ENCODE measurements at regions not wholly inside any gene's neighbourhood (a gene's known extent, or its start where the extent isn't known, plus 50 kb on each side); places are given as distances from the start of the nearest gene placed in this dataset.
A peak's percentile ranks its signal among the peaks of the same experiment; 100 is the strongest.
"Not testable (repeated sequence)": the region's sequence is repeated elsewhere in the genome, so short reads cannot be mapped to it uniquely, and the experiment has no call there.

DNA sequence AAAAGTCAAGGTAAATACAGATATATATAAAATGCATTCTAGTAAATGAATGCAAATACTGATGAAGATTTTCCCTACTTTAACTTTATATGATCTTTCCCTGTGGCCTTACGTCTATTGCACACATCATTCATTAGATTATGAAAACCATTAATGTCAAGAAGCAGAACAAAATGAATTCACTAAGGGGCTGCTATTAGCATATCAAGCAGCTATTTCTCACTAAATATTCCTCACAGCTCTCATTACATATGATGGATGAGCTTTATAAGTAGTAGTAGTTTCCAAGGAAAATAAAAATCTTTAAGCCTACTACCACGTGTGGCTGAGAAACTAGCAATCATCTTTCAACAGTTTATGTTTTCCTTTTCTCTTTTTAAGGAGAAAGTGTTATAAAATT, 702.8 kb upstream of the SLC39A10 start:
- DNase-seq (ENCODE audit: low read depth) = no peak

DNA sequence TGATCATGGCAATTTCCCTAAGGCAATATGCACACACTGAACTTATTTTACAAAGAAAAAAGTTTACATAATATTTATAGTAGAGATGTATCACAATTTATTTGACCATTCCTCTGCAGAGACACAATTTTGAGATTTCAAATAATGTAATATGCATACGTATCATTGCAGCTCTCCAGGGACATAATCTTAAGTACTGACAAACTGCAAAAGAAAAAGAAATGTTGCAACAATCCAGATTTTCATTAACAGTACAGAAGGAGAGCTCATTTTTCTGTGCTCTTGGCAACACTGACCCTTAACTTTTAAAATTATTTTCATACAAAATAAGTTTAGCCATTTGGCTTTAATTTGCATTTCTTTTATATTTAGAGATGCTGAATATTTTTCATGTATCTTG, 710.2 kb upstream of the SLC39A10 start:
- no peak for DNase-seq (ENCODE audit: low read depth)

DNA sequence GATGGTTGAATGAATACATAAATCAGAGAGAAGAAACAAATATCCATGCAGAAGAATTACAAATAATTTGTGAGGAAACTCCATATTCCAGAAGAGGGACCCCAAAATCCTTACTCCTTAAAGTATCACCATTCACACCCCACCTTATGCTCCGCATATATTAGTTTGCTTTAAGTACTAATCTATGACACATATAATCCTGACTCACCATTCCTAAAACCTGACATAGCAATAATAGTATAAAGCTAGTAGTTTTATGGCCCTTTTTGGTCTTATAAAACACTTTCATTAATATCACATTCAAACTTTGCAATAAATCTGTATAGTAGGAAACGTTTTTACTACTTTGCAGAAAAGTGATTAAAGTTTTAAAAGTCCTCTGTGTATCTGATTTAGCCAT, 719.0 kb upstream of the SLC39A10 start:
- DNase-seq (ENCODE audit: low read depth) = no peak

DNA sequence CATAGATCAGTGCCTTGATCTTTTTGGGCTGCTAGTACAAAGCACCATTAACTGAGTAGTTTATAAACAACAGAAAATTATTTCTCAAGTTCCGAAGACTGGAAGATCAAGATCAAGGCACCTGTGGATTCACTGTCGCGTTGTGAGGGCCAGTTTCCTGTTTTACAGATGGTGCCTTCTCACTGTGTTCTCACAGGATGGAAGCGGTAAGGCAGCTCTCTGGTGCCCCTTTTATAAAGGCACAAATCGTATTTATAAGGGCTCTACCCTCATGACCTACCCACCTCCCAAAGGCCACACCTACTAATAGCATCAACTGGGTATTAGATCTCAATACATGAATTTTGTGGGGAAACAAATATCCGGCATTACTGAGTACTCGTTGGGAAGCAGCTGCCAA, 729.5 kb upstream of the SLC39A10 start:
- no peak for DNase-seq (ENCODE audit: low read depth)

DNA sequence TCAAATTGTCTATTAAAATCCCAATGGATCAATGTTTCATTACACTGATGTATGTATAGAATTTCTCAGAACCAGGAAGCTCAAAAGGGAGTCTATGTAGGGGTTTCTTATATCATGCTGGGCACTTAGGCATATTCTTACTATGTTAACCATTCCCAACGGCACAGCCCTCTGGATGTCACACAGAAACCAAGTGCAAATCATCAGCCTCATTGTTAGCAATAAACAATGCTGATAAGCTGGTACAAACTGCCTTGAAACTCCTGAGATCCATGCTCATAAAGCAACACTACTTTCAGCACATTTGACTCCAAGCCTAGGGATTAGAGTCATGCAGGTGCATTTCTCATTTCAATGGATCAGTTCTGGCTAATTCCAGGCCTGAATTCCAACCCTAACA, 730.2 kb upstream of the SLC39A10 start:
- DNase-seq (ENCODE audit: low read depth) = no peak

DNA sequence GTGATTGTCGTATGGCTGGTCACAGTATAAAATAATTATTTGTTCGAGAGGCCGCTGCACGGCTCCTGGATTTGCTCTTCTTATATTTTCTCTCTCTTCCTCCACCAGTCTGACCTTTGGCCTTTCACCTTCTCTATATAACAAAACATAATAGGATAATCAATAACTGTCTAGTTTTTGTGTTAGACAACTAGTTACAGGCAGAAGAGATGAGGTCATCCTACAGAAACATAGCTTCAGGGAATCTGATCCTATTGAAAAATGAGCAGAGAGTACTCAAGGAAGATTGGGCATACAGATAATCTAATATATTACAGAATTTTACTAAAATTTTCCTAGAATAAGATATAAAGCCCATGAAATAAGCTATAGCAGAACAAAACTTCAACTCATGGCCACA, 731.3 kb upstream of the SLC39A10 start:
- no peak for DNase-seq (ENCODE audit: low read depth)

DNA sequence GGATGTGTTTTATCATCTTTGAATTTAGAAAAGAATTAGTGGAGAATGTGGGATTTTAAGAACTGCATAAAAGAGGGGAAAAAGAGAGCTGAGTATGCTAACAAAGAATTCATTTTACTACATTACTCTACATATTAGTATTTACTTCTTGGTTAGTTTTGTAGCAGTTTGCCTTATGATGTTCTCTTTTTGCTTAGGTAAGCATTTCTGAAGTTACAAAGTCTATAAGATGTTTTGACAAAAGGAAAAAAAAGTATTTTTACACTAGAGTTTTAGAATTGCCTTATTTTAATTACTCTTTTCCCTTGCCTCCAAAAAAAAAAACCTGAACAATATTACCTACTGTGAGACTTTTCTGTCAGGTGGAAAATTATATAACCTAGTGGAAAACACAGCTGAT, 739.5 kb upstream of the SLC39A10 start:
- no peak for DNase-seq (ENCODE audit: low read depth)

DNA sequence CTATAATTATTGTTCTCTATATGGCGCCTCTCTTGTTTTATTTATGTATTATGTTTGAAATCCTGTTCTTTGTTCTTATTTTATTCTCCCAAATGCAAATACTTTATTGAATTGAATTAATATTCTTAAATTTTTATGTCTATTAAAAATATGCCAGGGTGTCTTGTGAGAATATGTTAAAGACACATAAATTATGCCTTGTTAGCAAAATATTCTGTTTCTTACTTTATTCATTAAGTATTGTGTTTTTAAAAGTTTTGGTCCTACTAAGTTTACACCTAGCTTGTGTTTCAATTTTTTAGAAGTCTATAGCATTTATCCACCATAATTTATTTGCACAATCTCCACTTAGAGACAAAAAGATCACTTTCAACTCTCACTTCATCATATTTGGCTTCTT, 741.5 kb upstream of the SLC39A10 start:
- DNase-seq (ENCODE audit: low read depth) = no peak

DNA sequence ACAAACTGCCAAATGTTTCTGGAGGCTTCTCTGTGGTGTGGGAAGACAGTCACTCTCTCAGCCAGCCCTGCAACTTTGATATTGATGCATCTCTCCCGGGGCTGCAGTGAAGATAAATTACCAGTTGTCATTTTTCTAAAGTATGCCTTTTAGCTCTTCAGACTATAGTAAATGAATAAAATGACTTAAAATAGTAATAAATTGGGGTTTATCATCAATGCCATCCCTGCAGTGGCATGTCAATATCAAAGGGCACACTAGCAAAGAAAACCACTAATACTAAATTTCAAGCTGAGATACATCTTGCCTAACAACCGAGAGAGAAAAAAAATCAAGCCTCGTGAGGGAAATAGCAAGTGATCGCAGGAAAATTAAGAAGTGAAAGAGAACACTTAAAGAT, 749.5 kb upstream of the SLC39A10 start:
- no peak for DNase-seq (ENCODE audit: low read depth)

DNA sequence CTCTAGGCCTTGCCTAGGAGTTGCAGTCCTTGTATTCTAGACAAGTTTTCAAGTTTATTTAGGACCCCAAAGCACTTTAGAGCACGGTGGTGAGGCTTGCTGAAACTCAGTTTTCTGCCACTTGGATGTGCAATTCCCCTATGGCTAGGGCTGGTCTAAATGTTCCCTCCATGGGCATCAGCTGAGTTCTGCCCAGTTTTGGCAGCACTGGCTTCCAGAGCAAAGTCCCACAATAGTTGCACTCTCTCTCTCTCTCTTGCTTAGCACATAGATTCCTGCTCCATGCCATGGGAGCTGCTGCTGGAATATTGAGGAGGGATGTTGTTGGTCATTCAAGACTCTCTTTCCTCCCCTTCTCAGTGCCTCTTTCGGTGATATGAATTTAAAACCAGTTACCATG, 760.2 kb upstream of the SLC39A10 start:
- no peak for DNase-seq (ENCODE audit: low read depth)

DNA sequence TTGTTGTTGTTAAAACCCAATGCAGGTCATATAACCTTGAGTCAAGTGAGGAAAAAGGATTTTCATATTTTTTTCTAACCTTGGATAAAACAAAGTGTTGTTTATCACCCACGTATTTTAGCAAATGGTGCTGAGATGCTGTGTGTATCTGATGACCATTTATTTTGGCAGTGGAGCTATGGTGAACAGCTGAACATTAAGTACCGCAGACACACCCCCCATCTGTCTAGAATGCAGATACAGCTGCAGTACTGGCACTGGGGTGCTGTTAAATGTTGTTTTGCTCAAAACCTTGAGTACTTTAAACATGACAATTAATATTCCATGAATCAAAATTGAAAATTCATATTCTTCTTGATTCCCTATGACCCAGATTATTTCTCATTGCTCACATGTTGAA, 773.3 kb upstream of the SLC39A10 start:
- no peak for DNase-seq (ENCODE audit: low read depth)

DNA sequence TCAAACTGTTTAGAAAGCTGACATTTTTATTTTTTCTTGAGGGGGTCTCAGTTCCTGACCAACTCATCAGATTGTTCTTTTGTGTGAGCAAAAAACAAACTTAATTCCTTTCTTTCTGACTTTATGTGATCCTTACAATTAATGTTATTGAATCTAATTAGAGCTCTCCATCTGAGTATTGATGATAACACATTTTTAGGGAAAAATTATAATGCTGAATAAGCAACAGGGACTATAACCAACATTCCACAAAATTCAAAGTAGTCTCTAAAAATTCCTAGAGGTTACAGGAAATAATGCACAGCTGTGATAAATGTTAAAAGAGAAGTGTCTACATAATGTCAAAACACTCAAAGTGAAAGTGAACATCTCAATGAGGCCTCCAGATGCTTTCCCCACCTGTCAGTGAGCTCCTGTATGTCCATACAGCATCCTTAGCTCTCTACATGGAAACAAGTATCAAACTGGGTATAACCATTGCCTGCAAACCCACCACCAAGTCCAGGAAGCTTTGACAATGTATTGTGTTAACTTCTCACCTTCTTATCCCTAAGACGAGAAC, 786.0 kb upstream of the SLC39A10 start:
- no peak for DNase-seq (ENCODE audit: low read depth)

DNA sequence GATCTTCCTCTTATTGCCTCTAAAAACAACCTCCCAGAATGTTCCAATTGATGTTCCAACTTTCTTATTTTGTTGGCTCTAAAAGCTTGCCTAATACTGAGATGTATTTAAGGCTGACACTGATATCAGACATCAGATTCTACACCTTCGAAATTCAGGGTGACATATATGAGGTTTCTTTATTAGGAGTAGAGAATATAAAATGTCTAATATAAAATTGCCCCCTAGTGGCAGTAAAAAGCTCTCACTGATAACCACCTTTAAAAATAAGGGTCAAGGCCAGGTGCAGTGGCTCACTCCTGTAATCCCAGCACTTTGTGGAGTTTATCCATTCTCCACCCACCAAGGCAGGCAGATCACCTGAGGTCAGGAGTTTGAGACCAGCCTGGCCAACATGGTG, 789.7 kb upstream of the SLC39A10 start:
- peak; percentile 3 for DNase-seq (ENCODE audit: low read depth)

DNA sequence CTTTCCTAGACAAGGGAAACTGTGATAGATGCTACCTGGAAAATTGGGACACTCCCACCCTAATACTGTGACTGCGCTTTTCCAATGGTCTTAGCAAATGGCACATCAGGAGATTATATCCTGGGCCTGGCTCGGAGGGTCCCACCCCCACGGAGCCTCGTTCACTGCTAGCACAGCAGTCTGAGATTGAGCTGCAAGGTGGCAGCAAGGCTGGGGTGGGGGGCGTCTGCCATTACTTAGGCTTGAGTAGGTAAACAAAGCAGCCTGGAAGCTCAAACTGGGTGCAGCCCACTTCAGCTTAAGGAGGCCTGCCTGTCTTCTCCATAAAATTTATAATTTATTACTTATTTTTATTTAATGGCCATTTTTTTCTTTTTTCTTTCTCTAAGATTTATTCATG, 802.1 kb upstream of the SLC39A10 start:
- DNase-seq (ENCODE audit: low read depth) = no peak

DNA sequence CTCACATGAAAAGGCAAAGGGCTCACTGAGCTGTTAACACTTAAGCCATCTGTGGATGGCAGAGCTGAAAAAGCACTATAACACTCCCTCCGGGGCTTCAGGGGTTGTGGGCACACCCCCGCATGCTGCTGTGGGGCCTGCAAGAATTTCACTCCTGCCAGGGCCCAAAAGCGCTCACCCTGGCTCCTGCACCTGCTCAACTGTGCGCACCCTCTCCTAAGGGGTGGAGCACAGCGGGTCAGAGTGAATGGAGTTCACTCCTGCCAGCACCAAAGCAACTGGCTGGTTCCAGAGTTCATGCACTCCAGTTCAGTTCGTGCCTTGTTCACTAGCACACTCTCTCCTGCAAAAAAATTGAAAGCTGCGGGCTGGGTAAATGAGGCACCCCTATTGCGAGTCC, 814.2 kb upstream of the SLC39A10 start:
- DNase-seq (ENCODE audit: low read depth) = no peak

DNA sequence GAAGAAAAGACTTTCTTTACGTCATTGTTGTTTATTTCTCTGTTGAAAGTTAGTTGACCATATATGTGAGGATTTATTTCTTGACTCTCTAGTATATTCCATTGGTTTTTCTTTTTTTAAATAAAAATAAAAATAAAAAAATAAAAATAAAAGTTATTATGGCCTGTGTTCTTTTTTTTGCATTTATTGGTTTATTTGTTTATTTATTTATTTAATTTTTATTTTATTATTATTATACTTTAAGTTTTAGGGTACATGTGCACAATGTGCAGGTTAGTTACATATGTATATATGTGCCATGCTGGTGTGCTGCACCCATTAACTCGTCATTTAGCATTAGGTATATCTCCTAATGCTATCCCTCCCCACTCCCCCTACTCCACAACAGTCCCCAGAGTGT, 822.7 kb upstream of the SLC39A10 start:
- DNase-seq (ENCODE audit: low read depth) = not testable (repeated sequence)

DNA sequence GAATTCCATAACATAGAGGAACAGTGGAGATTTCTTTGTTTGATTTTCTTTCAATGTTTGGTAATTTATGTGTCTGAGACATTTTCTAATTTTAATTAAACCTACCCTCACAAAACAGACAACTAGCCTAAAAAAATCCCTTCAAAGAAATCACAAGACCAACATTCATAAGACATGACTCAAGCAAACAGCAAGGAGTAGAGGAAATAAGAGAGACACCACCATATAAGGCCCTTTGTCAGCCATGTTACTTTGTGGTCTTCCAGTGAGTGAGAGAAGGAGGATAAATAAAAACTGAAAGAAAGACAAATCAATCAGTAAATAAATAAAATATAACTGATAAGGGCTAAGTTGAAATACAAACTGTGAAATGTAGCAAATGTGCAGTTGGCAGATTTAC, 830.8 kb upstream of the SLC39A10 start:
- peak; percentile 24 for DNase-seq (ENCODE audit: low read depth)

DNA sequence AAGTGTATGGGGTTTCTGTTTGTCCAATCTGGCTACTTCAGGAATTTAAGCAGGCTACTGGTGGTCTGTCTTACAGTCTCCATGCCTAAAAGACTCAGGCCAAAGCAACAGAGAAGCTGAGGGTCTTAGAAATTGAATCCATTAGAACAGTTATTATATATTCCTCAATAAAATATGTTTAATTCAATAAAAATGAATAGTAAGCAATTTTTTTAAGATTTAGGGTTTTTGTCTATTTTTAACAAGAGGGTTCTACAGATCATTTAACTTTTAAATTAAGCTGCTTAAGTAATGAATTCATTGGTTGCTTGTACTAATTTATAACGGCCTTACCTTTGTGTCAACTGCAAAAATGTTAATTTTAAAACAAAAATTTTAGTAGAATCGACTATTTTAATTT, 832.6 kb upstream of the SLC39A10 start:
- DNase-seq (ENCODE audit: low read depth) = no peak

DNA sequence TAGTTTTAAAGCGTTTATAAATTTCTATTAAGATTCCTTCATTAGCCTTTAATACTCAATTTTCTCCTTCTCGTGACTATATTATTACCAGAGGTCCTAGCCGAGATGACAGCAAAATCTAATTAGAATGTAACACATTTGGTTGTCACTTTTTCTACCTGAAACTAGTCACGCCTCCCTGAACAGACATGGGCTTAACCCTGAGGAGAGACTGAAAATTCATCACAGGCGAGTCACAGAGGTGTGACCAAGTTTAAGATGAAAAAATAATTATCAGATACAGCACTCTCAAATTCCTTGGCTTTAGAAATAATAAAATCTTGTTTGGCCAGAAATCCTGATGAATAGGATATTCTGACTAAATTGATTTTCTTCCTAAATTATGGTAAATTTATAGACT, 834.4 kb upstream of the SLC39A10 start:
- DNase-seq (ENCODE audit: low read depth) = no peak

DNA sequence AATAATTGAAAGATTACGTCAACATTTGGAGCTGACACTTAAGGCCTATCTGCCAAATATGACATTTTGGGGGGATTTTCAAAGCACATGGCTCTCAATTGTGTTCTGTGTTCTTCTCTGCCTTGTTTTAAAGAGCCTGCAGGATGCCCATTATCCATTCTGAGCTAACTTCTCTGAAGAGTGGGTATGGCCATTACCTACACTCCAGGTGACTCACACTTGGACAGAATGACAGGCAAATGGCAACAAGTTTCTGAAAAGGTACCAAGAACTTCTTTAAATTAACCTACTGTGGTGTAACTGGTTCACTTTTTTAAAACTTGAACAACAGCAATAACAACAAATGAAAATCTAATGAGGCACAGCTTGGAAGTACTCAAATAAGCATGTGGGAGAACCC, 834.9 kb upstream of the SLC39A10 start:
- no peak for DNase-seq (ENCODE audit: low read depth)

DNA sequence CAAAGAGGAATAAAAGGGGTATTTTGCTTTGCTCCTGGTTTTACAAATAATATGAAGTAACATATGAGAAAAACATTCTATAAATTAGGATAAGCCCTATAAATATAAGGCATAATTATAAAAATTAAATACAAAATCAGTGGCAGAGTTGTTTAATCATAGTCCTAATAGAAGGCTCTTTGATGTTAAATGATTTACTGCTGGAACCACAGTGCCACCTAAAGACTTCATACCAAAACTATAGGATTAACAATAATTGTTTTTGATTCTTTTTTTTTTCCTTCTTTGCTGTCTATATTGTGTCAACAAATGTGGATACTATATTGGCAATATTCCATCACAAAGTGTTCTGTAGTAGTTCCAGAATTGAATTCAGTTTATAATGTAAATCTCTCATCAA, 837.7 kb upstream of the SLC39A10 start:
- DNase-seq (ENCODE audit: low read depth) = no peak

DNA sequence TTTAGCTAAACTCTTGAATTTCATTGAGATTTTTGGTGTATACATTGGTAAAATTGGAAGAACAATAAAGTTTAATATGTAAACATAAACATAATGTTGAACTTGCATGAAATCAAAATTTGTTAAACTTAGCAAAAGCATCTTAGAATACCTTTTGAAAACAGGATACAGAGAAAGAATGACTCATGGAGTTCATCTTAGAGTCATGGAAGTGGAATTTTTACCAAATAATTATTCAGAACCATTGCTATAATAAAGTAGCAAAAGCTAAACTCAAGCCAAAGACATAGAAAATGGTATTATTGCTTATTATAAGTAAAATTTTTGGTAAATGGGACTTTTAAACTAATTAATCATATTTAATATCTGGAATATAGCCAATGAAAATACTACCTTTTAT, 841.6 kb upstream of the SLC39A10 start:
- DNase-seq (ENCODE audit: low read depth) = peak; percentile 4

DNA sequence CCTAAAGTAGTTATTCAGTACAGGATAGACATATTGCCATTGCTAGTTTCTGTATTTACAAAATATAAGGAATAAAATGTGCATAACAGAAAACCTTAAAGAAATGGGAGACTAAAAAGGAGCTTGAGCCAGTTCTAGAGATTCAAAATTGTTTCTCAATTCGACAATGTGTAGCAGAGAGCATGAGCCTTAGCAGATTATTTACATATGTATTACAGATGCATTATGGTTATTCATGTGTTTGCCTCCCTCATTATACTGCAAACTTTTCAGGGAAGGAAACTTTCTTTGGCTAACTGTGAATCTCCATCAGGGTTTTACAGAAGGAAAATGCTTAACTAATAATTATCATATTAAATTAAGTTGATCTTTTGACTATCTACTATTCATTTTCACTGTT, 854.4 kb upstream of the SLC39A10 start:
- DNase-seq (ENCODE audit: low read depth) = no peak

DNA sequence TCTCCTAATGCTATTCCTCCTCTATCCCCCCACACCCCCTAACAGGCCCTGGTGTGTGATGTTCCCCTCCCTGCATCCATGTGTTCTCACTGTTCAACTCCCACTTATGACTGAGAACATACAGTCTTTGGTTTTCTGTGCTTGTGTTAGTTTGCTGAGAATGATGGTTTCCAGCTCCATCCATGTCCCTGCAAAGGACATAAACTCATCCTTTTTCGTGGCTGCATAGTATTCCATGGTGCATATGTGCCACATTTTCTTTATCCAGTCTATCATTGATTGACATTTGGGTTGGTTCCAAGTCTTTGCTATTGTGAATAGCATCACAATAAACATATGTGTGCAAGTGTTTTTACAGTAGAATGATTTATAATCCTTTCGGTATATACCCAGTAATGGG, 870.0 kb upstream of the SLC39A10 start:
- DNase-seq (ENCODE audit: low read depth) = not testable (repeated sequence)

DNA sequence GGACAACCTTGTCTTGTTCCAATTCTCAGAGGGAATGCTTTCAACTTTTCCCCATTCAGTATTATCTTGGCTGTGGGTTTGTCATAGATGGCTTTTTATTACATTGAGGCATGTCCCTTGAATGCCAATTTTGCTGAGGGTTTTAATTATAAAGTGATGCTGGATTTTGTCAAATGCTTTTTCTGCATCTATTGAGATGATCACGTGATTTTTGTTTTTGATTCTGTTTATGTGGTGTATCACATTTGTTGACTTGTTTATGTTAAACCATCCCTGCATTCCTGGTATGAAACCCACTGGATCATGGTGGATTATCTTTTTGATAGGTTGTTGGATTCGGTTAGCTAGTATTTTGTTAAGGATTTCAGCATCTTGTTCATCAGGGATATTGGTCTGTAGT, 885.6 kb upstream of the SLC39A10 start:
- not testable (repeated sequence) for DNase-seq (ENCODE audit: low read depth)

All from iris pigment epithelial cell (primary cell).